C4-2B (cell line): ENCODE measurements at regions not wholly inside any gene's neighbourhood (a gene's known extent, or its start where the extent isn't known, plus 50 kb on each side); places are given as distances from the start of the nearest gene placed in this dataset.
A peak's percentile ranks its signal among the peaks of the same experiment; 100 is the strongest.

Source experiments
- H3K27ac ChIP-seq: fragments of 450-650 bp; 2 replicates; pipeline ENCODE4 v1.5.1; 2017
- ZFX ChIP-seq: fragments of 450-650 bp; IDR thresholded peaks from 2 replicates; pipeline ENCODE4 v1.6.1; 2017
- TF ChIP-seq, protein P1 (sequence below): fragments of 450-650 bp; conservative IDR thresholded peaks from 2 replicates; pipeline ENCODE4 v1.5.1; 2017; ENCODE audit warnings: mild to moderate bottlenecking

DNA sequence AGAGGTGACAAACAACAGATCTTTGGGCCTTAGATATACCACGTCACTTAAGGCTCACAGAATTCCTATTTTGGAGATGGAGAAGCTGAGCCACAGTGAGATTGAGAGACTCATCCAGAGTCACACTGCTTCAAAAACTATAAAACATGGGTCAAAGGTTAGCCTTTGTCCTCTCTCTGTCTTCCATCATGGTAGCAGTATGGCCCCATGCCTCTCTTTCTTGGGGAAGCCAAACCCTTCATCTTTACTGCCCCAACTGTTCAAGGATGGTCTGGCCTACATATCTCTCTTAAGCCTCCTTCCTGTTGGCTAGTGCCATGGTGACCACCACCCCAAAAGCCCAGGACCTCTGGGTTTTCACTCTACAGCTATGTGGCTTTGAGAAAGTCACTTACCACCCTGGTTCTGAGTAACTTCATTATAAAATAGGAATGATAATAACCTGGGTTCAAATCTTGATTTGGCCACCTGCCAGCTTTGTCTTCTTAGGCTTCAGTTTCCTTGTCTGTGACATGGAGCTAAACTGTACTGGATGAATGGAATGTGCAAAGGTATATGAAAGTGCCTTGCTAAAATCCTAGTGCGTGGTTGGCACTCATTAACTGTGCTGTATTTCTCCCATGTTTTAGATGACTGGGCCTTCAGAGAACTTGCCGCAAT is 85.9 kb upstream of the JUN start:
- TF ChIP-seq, protein P1, sequence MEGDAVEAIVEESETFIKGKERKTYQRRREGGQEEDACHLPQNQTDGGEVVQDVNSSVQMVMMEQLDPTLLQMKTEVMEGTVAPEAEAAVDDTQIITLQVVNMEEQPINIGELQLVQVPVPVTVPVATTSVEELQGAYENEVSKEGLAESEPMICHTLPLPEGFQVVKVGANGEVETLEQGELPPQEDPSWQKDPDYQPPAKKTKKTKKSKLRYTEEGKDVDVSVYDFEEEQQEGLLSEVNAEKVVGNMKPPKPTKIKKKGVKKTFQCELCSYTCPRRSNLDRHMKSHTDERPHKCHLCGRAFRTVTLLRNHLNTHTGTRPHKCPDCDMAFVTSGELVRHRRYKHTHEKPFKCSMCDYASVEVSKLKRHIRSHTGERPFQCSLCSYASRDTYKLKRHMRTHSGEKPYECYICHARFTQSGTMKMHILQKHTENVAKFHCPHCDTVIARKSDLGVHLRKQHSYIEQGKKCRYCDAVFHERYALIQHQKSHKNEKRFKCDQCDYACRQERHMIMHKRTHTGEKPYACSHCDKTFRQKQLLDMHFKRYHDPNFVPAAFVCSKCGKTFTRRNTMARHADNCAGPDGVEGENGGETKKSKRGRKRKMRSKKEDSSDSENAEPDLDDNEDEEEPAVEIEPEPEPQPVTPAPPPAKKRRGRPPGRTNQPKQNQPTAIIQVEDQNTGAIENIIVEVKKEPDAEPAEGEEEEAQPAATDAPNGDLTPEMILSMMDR = no peak
- no peak overlapping the region for H3K27ac ChIP-seq

DNA sequence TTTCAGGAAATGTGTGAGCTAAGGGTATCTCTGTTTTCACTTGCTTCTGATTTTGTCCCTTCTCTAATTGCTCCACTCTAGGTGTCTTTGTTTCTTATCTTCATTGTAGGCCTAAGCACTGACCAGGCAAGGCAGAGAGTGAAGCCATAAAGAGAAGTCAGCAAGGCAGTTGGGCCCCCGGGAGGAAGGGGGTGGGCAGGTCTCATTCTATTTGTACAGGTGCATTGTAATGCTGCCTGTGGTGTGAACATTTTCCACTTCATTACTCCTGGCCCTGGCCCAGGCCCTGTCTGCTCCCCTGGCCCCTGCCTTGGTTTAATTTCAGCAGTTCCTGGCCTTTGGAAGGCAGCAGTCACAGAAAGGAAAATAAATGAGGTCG is 86.4 kb upstream of the JUN start:
- no peak overlapping the region for H3K27ac ChIP-seq
- no peak for TF ChIP-seq ZFX
- TF ChIP-seq, protein P1 = no peak

DNA sequence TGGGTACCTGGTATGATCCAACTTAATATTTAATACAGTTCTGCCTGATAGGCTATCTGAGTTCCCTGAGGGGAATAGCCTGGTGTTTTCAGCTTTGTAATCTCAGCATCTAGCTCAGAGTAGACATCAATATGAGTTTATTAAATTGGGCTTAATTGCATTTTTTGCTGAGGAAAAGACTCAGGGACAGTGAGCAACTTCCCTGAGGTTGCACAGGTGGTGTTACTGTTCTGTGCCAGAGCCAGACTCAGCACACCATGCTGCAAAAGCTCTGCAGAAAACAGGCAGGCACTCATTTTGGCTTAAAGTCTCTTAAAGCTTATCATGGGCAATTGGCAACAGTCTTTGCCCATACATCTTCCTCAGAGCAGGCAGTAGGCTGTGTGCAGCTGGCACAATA is 90.5 kb upstream of the JUN start:
- H3K27ac ChIP-seq = peak overlapping the region; percentile 46
- TF ChIP-seq, protein P1 = no peak
- TF ChIP-seq ZFX = no peak

DNA sequence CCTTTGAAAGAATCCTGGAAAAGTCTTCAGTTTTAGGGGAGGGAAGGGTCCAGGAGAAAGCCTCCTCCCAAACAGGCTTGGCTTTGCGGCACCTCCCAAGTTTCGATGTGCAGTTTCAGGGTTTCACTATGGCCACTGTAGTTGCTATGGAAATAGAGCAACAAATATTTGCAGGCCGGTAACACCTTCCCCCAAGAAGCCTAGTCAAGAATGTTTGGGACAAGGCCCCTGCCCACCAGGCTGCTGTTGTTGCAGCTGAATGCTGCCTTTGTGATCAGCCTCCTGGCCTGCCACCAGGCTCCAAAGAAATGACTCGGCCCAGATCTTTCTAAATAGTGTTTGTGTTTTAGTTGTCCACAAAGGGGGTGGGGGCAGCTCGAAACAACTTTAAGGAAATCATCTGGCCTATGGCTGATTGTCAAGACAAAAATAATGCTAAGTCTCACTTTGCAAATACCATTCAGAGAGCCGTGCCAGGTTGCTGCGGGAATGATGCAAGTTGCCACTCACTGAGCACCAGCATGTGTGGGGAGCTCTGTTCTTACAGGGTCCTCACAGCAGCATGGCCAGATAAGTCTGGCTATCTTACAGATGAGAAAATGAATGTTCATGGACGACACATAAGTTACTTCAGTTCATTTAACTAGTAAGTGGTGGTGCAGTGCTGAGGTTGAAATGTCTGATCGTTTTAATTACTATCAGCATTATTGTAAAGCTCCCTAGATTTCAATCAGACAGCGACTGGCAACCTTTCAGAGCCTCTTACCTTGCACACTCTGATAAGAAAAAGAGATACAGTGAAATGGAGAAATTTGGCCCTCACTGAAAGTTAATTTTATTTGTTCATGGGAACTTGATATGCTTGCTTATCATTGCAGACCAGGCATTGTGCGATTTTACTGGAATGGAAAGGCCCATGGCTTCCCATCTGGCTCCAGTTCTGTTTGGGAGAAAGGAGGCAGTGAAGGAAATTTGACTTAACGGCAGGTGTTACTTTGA is 91.2 kb upstream of the JUN start:
- TF ChIP-seq ZFX = no peak
- TF ChIP-seq, protein P1 = no peak
- peak overlapping the region; percentile 46 for H3K27ac ChIP-seq

DNA sequence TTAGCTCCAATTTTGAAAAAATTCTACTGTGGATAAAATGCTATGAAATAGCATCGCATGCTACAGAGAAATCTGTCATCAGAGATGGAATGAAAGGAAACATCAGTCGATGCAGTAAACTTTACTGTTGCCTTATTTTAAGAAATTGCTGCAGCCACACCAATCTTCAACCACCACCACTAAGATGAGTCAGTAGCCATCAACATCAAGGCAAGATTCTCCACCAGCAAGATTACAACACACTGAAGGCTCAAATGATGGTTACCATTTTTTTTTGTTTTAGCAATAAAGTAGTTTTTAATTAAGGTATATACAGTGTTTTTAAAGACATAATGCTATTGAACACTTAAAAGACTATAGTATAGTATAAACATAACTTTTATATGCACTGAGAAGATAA is 95.6 kb upstream of the JUN start:
- no peak overlapping the region for H3K27ac ChIP-seq
- TF ChIP-seq, protein P1 = no peak
- TF ChIP-seq ZFX = no peak

DNA sequence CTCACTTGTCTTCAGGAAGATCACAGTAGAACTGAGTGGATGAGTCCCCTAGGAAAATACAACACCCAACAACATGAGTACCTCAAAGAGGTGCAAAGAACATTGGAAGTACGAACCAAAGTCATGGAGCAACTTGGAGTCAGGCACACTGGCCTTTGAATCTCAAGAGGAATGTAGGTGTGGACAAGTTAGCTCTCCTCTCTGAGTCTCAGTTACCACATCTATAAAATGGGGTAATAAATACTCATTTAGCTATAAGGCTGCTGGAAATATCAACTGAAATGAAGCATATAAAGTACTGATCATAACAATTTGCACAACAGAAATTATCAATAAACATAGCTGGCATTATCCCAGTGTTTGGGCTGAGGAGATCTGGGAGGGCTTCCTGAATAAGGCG is 96.7 kb upstream of the JUN start:
- TF ChIP-seq, protein P1 = no peak
- no peak for TF ChIP-seq ZFX
- H3K27ac ChIP-seq = no peak overlapping the region

DNA sequence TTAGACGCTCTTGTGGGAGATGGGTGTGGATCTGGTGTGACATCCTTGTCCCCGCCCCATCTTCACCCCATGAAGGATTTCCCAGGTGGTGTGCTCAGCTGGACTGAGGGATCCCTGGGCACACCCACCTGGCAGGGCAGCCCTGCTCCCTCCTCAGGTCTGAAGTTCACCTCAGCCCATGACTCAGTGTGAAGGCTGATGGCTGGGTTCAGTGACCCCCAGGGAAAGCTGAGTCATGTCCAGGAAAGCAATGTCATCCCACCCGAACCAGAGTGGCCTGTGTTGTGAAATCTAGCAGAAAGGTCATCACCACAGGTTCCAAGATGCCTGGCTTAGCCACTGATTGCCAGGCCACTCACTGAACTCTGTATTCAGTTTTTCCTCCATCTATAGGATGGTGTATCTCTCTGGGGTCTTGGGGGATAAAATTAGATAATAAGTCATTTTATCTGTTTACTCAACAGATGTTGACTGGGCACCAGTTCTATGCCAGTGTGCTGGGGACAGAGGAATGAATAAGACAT is 97.7 kb upstream of the JUN start:
- TF ChIP-seq ZFX = no peak
- TF ChIP-seq, protein P1 = no peak
- no peak overlapping the region for H3K27ac ChIP-seq
